WI38 (cell line): ENCODE measurements at regions not wholly inside any gene's neighbourhood (a gene's known extent, or its start where the extent isn't known, plus 50 kb on each side); places are given as distances from the start of the nearest gene placed in this dataset.

Experiments used
- H3K4me3 ChIP-seq: 2 replicates; pipeline ENCODE4 v1.5.1; 2011; ENCODE audit warnings: low read depth, mild to moderate bottlenecking, control low read depth, low read length
- TF ChIP-seq, protein P1 (sequence below): IDR thresholded peaks from 2 replicates; pipeline ENCODE4 v1.5.1; 2012; ENCODE audit warnings: low read depth, mild to moderate bottlenecking, control low read depth, low read length

- no peak overlapping the region for H3K4me3 ChIP-seq
- TF ChIP-seq, protein P1, sequence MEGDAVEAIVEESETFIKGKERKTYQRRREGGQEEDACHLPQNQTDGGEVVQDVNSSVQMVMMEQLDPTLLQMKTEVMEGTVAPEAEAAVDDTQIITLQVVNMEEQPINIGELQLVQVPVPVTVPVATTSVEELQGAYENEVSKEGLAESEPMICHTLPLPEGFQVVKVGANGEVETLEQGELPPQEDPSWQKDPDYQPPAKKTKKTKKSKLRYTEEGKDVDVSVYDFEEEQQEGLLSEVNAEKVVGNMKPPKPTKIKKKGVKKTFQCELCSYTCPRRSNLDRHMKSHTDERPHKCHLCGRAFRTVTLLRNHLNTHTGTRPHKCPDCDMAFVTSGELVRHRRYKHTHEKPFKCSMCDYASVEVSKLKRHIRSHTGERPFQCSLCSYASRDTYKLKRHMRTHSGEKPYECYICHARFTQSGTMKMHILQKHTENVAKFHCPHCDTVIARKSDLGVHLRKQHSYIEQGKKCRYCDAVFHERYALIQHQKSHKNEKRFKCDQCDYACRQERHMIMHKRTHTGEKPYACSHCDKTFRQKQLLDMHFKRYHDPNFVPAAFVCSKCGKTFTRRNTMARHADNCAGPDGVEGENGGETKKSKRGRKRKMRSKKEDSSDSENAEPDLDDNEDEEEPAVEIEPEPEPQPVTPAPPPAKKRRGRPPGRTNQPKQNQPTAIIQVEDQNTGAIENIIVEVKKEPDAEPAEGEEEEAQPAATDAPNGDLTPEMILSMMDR: no peak
Measured at GRCh38 chr10:36636285-36636839, 489.0 kb upstream of the ANKRD30A start.

DNA sequence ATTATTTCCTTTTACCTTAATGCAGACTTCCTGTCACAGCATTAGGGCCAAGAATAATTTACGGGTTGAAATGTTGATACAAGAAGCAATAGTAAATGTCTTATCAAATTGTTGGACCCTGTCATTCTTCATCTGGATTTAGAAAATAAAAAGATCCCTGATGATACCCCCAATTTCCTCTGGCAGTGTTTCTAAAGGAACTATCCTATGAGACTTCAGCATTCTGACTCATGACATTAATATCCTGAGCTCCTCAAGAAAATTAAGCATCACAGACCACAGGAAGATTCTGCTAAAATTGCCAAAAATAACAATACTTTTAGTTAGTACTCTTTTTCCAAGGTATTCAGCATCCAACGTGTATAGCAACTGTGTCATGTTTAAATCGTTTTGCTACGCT is 490.5 kb upstream of the ANKRD30A start:
- H3K4me3 ChIP-seq: no peak overlapping the region
- TF ChIP-seq, protein P1: no peak

GRCh38 chr10:36630267-36630666 is 495.1 kb upstream of the ANKRD30A start:
- TF ChIP-seq, protein P1: no peak
- no peak overlapping the region for H3K4me3 ChIP-seq

- TF ChIP-seq, protein P1: no peak
- H3K4me3 ChIP-seq: no peak overlapping the region
Measured at GRCh38 chr10:36629476-36629875, 495.9 kb upstream of the ANKRD30A start.

DNA sequence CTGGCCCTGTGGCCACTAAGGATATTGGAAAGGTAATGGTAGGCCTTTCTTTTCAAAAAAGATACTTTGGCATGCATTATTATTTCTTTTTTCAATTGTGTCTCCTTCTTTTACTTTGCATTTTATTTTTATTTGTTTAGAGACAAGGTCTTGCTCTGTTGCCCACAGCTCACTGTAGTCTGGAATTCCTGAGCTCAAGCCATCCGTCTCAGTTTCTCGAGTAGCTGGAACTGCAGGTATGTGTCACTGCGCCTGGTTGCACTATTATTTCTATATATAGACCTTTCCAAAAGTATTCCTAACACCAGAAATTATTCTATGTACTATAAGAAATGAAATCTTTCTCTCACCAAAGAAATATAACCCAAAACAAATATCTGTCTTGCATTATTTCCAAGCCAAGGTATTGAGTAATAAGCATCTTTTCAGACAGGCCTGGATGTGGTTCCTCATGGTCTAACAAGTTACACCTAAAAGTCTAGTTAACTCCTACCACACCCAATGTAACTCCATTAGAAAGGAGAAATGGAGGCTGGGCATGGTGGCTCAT is 500.8 kb upstream of the ANKRD30A start:
- H3K4me3 ChIP-seq: no peak overlapping the region
- TF ChIP-seq, protein P1: no peak

- TF ChIP-seq, protein P1: no peak
- no peak overlapping the region for H3K4me3 ChIP-seq
Measured at GRCh38 chr10:36621346-36621745, 504.1 kb upstream of the ANKRD30A start.

GRCh38 chr10:36612436-36612835 is 513.0 kb upstream of the ANKRD30A start:
- no peak overlapping the region for H3K4me3 ChIP-seq
- TF ChIP-seq, protein P1: no peak
